Sigmoid colon (tissue), 6 donors: ENCODE measurements at regions not wholly inside any gene's neighbourhood (a gene's known extent, or its start where the extent isn't known, plus 50 kb on each side); places are given as distances from the start of the nearest gene placed in this dataset.

ENCODE experiments used
- DNase-seq: peaks from one replicate; pipeline ENCODE4 v3.0.0-alpha.2; 2019
- H3K27ac ChIP-seq, 4 donors: fragments of 200-600 bp; sonication (generic); one replicate each; pipeline ENCODE4 v1.5.1; 2016 to 2019; ENCODE audit warnings: mild to moderate bottlenecking in 1 of 4
- H3K27me3 ChIP-seq, 3 donors: fragments of 200-600 bp; sonication (generic); one replicate each; pipeline ENCODE4 v1.5.1; 2019; ENCODE audit warnings: mild to moderate bottlenecking in 1 of 3
- H3K36me3 ChIP-seq, 4 donors: fragments of 200-600 bp; sonication (generic); one replicate each; pipeline ENCODE4 v1.5.1; 2016 to 2019
- H3K4me1 ChIP-seq, 4 donors: fragments of 200-600 bp; sonication (generic); one replicate each; pipeline ENCODE4 v1.5.1; 2017 to 2019
- H3K4me3 ChIP-seq, 4 donors: fragments of 200-600 bp; sonication (generic); one replicate each; pipeline ENCODE4 v1.5.1; 2017 to 2019; ENCODE audit warnings: mild to moderate bottlenecking in 2 of 4, moderate library complexity in 1 of 4
- H3K9me3 ChIP-seq, 4 donors: fragments of 200-600 bp in 3 of 4; sonication (generic) in 3 of 4; one replicate each; pipeline versions ENCODE4 v1.5.1 to v1.6.1; 2013 to 2019
- EP300 ChIP-seq, 4 donors: sonication (generic); formaldehyde crosslinking; IDR thresholded peaks; one replicate each; pipeline ENCODE4 v1.6.1; 2017; ENCODE audit warnings: antibody characterized with exemption in 4 of 4
- POLR2A ChIP-seq, 2 donors: fragments of 450-650 bp; IDR thresholded peaks; one replicate each; pipeline ENCODE4 v1.6.1; 2016; ENCODE audit warnings: antibody characterized with exemption in 2 of 2, mild to moderate bottlenecking in 2 of 2, moderate library complexity in 2 of 2
- POLR2AphosphoS5 ChIP-seq, 4 donors: sonication (generic); formaldehyde crosslinking; IDR thresholded peaks; one replicate each; pipeline ENCODE4 v1.6.1; 2017; ENCODE audit warnings: antibody characterized with exemption in 4 of 4
- WGBS, 2 donors: extraction: QIAGEN DNeasy Blood & Tissue Kit; methylation state at CpG; one replicate each; pipeline ENCODE4 v1.1.7; 2013; 5-methylcytosine and 5-hydroxymethylcytosine counted together
- intact Hi-C: fragments of 100-400 bp; cut with DNase I; formaldehyde crosslinking; loops from one replicate; pipeline ENCODE4 v1.15.1; 2023
- TF ChIP-seq, protein P1 (sequence below), 4 experiments: fragments of 450-650 bp in 3 of 4; fragments of 200-600 bp in 1 of 4; IDR thresholded peaks; one replicate each; pipeline ENCODE4 v1.5.1; 2016 to 2019; ENCODE audit warnings: antibody characterized with exemption in 4 of 4, mild to moderate bottlenecking in 3 of 4, moderate library complexity in 2 of 4
- donor health status: healthy with polysubstance abuse.
- donor health status: healthy.

DNA sequence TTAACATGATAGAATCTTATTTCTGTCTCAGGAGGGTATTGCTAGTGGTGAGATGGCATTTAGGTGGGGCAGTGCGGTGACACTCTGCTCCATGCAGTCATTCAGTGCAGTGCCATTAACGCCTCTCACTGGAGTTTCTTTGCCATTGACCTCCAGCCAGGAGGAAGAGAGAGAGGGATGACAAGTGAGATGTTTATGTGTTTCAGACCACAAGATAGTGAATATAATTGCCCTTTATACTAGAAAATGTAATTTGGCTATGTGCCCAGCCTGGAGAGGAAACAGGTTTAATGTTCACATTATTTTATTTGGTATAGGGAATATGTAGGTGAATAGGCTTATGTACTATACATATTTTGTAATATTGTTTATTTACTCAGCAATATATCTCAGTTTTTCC, 84.5 kb downstream of the ZIC1 start:
- H3K4me1 ChIP-seq: no peaks in the 10 kb centered on the region
- intact Hi-C loops: no loop called here
- DNase-seq: no peak
- no peak overlapping the region for H3K27ac ChIP-seq
- H3K9me3 ChIP-seq: no peaks in the 10 kb centered on the region
- 58 to 84% methylated on average over 2 of the region's 2 CpGs for WGBS, 2 donors
- TF ChIP-seq POLR2AphosphoS5 (IDR thresholded peaks at IDR 0.05) (no peak), EP300 (IDR thresholded peaks at IDR 0.05) (no peak), POLR2A (IDR thresholded peaks at IDR 0.05) (no peak)
- TF ChIP-seq, protein P1, sequence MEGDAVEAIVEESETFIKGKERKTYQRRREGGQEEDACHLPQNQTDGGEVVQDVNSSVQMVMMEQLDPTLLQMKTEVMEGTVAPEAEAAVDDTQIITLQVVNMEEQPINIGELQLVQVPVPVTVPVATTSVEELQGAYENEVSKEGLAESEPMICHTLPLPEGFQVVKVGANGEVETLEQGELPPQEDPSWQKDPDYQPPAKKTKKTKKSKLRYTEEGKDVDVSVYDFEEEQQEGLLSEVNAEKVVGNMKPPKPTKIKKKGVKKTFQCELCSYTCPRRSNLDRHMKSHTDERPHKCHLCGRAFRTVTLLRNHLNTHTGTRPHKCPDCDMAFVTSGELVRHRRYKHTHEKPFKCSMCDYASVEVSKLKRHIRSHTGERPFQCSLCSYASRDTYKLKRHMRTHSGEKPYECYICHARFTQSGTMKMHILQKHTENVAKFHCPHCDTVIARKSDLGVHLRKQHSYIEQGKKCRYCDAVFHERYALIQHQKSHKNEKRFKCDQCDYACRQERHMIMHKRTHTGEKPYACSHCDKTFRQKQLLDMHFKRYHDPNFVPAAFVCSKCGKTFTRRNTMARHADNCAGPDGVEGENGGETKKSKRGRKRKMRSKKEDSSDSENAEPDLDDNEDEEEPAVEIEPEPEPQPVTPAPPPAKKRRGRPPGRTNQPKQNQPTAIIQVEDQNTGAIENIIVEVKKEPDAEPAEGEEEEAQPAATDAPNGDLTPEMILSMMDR (IDR thresholded peaks at IDR 0.05): no peak
- no peak overlapping the region for H3K4me3 ChIP-seq
- no peaks in the 10 kb centered on the region for H3K27me3 ChIP-seq
- no peaks in the 10 kb centered on the region for H3K36me3 ChIP-seq

DNA sequence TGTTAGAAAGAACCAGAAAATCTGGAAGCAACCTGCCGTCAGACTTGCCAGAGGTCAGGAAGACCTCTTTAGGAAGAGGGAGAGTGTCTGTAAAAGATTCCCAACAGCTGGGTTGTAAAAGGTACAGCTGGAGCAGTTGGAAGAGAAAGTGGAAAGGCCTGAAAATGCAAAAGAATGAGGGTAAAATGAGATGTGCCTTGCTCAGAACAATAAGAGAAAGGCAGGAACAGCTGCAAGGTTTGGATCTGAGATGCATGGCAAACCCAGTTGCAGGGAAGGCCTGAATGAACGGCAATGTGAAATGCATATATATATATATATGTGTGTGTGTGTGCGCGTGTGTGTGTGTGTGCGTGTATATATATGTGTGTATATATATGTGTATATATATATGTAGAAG, 88.1 kb downstream of the ZIC1 start:
- no peak for DNase-seq
- WGBS, 2 donors: 75 to 77% methylated on average over 5 of the region's 5 CpGs
- intact Hi-C loops: no loop called here
- no peaks in the 10 kb centered on the region for H3K9me3 ChIP-seq
- H3K4me3 ChIP-seq: no peak overlapping the region
- no peaks in the 10 kb centered on the region for H3K4me1 ChIP-seq
- H3K27ac ChIP-seq: no peak overlapping the region
- TF ChIP-seq POLR2A (IDR thresholded peaks at IDR 0.05) (no peak), EP300 (IDR thresholded peaks at IDR 0.05) (no peak), POLR2AphosphoS5 (IDR thresholded peaks at IDR 0.05) (no peak)
- TF ChIP-seq, protein P1 (IDR thresholded peaks at IDR 0.05): no peak
- no peaks in the 10 kb centered on the region for H3K27me3 ChIP-seq
- H3K36me3 ChIP-seq: no peaks in the 10 kb centered on the region

DNA sequence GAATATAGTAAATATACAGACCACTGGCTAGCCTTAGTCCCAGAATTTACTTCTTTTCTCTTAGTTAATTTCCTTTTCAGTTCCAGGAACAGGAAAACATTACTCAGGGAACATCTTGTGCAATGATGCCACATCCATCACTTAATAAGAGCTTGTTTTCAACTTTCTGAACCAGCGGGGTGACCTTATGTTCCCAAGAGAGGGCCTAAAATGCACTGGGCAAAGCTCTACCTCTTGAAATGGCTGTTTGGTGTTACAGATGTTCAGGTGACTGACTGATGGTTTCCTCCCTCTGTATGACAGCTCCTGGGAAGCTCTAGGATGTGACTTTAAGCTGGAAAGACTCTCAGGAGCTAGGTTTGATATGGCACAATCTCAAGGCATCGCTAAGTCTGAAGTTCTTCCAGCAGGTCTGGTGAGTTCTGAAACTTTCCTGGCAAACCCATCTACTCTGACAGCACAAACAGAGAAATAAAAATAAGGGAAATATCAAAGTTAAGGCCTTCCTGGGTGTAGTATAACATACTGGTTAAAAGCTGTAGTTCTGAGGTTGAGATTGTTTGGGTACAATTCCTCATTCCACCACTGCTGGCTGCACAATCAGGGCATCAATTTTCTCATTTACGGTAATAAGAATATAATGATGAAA, 98.6 kb downstream of the ZIC1 start:
- Histone ChIP-seq H3K36me3 (no peaks in the 10 kb centered on the region), H3K4me1 (no peaks in the 10 kb centered on the region), H3K27ac (no peak overlapping the region), H3K4me3 (no peak overlapping the region), H3K27me3 (no peaks in the 10 kb centered on the region), H3K9me3 (no peaks in the 10 kb centered on the region)
- DNase-seq: no peak
- intact Hi-C loops: no loop called here
- TF ChIP-seq POLR2AphosphoS5 (IDR thresholded peaks at IDR 0.05) (peak in 1 of 4 donors; percentile 49), EP300 (IDR thresholded peaks at IDR 0.05) (no peak)
- WGBS, 2 donors: 87 to 89% methylated on average over 3 of the region's 3 CpGs

DNA sequence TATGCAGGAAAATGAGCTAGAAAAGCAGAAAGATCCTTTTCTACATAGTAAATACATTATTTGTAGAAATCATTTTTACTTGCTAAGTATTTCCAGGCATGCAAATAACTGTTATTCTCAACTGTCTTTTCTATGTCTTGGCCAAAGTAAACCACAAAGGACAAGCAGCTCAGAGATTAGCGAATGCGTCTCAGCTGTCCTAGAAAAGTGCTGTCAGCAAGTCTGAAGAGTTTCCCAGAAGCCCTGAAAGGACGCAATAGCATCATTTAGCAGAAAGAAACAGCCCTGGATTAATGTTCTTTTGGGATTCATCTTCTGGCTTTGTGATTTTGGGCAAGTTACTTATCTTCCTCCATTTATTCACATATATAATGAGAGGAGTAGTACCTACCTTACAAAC, 100.3 kb downstream of the ZIC1 start:
- H3K27me3 ChIP-seq: no peaks in the 10 kb centered on the region
- no peak for DNase-seq
- intact Hi-C loops: no loop called here
- H3K27ac ChIP-seq: no peak overlapping the region
- no peaks in the 10 kb centered on the region for H3K9me3 ChIP-seq
- TF ChIP-seq POLR2AphosphoS5 (IDR thresholded peaks at IDR 0.05): no peak
- TF ChIP-seq EP300 (IDR thresholded peaks at IDR 0.05): no peak
- no peak for TF ChIP-seq POLR2A (IDR thresholded peaks at IDR 0.05)
- TF ChIP-seq, protein P1 (IDR thresholded peaks at IDR 0.05): no peak
- no peak overlapping the region for H3K4me3 ChIP-seq
- WGBS, 2 donors: 81 to 82% methylated on average over 3 of the region's 3 CpGs
- no peaks in the 10 kb centered on the region for H3K4me1 ChIP-seq
- no peaks in the 10 kb centered on the region for H3K36me3 ChIP-seq

DNA sequence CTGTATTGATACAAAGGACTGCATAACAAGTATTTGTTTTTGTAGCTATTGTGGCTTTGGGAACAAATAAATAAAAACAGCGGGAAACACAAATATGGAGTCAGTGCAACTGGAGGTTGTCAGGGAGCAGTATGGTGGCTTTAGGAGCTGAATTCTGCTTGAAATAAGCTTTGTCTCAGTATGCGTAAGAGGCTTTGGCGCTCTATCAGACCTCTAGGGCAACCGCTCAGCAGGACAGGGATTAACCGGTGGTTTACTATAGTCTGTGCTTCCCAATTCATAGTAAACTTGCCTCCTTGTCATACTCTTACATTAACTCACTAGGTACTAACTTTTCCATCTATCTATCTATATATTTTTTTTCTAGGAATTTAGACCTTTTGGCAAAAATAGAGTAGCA, 104.6 kb downstream of the ZIC1 start:
- Histone ChIP-seq H3K27me3 (no peaks in the 10 kb centered on the region), H3K36me3 (no peaks in the 10 kb centered on the region), H3K9me3 (no peaks in the 10 kb centered on the region), H3K27ac (no peak overlapping the region), H3K4me1 (no peaks in the 10 kb centered on the region), H3K4me3 (no peak overlapping the region)
- intact Hi-C loops: no loop called here
- 83% methylated on average over 5 of the region's 5 CpGs for WGBS, 2 donors
- TF ChIP-seq POLR2AphosphoS5 (IDR thresholded peaks at IDR 0.05) (no peak), POLR2A (IDR thresholded peaks at IDR 0.05) (no peak)
- no peak for DNase-seq
